ENCODE measurements at regions not wholly inside any gene's neighbourhood (a gene's known extent, or its start where the extent isn't known, plus 50 kb on each side); places are given as distances from the start of the nearest gene placed in this dataset.

DNA sequence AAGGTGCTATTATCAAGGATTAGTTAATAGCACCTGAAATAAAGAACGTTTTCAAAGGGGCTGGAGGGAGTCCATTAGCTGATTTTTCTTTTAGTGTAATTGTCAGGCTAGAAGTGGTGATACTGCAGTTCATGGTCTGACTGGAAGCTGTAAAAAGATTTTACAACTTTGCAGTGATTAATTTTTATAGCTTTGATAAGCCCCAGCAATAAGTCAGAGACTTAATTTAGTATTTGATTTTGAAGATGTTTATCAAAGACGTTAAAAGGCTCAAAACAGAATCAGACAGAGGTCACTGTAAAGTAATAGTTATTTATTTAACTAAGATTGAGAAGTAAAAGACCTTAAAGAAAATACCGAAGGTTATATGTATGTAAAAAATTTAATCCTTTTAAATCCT is 165.5 kb upstream of the FMN2 start:
- Histone ChIP-seq H2AFZ (ENCODE audit: low read length) (no peak overlapping the region), H3K4me1 (ENCODE audit: insufficient read depth, low read length) (no peaks in the 10 kb centered on the region), H3K27me3 (ENCODE audit: insufficient read depth, low read length) (peaks cover 5% of the 10 kb centered on the region), H3K79me2 (ENCODE audit: insufficient read depth, low read length) (no peaks in the 10 kb centered on the region), H3K36me3 (ENCODE audit: insufficient read depth, low read length) (no peaks in the 10 kb centered on the region), H4K20me1 (ENCODE audit: insufficient read depth, low read length) (no peaks in the 10 kb centered on the region), H3K9me3 (ENCODE audit: low read depth, low read length) (no peaks in the 10 kb centered on the region), H3K4me2 (ENCODE audit: insufficient read depth, low read length) (no peak overlapping the region), H3K4me3 (ENCODE audit: insufficient read depth, low read length) (no peak overlapping the region), H3K27ac (ENCODE audit: low read depth, low read length) (no peak overlapping the region)
- TF ChIP-seq, protein P1, sequence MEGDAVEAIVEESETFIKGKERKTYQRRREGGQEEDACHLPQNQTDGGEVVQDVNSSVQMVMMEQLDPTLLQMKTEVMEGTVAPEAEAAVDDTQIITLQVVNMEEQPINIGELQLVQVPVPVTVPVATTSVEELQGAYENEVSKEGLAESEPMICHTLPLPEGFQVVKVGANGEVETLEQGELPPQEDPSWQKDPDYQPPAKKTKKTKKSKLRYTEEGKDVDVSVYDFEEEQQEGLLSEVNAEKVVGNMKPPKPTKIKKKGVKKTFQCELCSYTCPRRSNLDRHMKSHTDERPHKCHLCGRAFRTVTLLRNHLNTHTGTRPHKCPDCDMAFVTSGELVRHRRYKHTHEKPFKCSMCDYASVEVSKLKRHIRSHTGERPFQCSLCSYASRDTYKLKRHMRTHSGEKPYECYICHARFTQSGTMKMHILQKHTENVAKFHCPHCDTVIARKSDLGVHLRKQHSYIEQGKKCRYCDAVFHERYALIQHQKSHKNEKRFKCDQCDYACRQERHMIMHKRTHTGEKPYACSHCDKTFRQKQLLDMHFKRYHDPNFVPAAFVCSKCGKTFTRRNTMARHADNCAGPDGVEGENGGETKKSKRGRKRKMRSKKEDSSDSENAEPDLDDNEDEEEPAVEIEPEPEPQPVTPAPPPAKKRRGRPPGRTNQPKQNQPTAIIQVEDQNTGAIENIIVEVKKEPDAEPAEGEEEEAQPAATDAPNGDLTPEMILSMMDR (IDR thresholded peaks at IDR 0.05; ENCODE audit: extremely low read depth, low read depth, low read length) = no peak
- DNase-seq (ENCODE audit: insufficient read length, low spot score, missing footprints) = no peak

DNA sequence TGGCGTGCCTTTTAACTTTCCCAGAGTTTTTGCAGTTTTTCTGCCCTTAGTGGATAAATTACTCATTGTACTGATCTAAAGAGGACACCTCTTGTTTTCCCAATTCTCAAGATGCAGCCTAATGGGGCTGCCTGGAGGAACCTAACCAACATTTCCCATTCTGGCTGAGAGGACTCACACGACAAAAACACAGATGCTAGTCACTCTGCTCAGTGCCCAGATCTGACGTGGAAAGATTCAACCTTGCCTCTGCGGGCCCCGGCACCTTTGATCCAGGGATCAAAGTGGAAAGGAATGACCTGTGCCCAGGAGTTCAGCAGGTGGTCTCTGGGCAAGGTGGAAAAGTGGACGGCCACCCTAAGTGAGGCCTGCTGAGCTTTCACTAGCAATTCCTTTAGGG is 162.4 kb upstream of the FMN2 start:
- TF ChIP-seq, protein P1 (IDR thresholded peaks at IDR 0.05; ENCODE audit: extremely low read depth, low read depth, low read length) = no peak
- no peaks in the 10 kb centered on the region for H3K4me1 ChIP-seq (ENCODE audit: insufficient read depth, low read length)
- H3K27ac ChIP-seq (ENCODE audit: low read depth, low read length) = no peak overlapping the region
- no peaks in the 10 kb centered on the region for H3K9me3 ChIP-seq (ENCODE audit: low read depth, low read length)
- H3K36me3 ChIP-seq (ENCODE audit: insufficient read depth, low read length) = no peaks in the 10 kb centered on the region
- H3K4me3 ChIP-seq (ENCODE audit: insufficient read depth, low read length) = no peak overlapping the region
- no peaks in the 10 kb centered on the region for H3K79me2 ChIP-seq (ENCODE audit: insufficient read depth, low read length)
- DNase-seq (ENCODE audit: insufficient read length, low spot score, missing footprints) = no peak
- H4K20me1 ChIP-seq (ENCODE audit: insufficient read depth, low read length) = no peaks in the 10 kb centered on the region
- H3K4me2 ChIP-seq (ENCODE audit: insufficient read depth, low read length) = no peak overlapping the region
- H3K27me3 ChIP-seq (ENCODE audit: insufficient read depth, low read length) = no peaks in the 10 kb centered on the region
- no peak overlapping the region for H2AFZ ChIP-seq (ENCODE audit: low read length)

DNA sequence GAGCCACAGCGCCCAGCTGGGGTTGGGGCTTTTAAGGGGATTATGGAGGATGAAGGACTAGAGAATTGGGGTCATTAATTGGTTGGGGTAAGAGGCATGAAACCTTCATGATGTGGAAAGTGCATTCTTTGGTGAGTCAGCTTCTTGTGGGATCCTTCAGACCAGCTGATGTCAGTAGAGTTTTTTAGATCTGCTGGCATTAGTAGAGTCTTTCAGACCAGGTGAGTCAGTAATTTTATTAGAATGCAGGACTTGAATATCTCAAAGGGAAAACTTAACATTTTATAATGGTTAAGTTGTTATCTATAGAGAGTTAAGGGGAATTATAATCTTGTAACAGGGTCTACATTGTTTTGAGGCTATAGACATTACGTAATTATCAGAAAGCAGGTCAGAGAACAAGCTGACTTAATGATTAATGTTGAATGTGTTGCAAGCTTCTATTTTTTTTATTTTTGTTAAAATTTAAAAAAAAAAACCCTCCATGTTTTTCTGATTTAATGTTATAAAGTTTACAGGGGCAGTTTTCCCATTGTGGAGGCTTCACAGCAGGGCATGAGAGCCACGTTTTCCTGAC is 160.9 kb upstream of the FMN2 start:
- Histone ChIP-seq H3K4me2 (ENCODE audit: insufficient read depth, low read length) (no peak overlapping the region), H3K27me3 (ENCODE audit: insufficient read depth, low read length) (no peaks in the 10 kb centered on the region)
- no peak for DNase-seq (ENCODE audit: insufficient read length, low spot score, missing footprints)

DNA sequence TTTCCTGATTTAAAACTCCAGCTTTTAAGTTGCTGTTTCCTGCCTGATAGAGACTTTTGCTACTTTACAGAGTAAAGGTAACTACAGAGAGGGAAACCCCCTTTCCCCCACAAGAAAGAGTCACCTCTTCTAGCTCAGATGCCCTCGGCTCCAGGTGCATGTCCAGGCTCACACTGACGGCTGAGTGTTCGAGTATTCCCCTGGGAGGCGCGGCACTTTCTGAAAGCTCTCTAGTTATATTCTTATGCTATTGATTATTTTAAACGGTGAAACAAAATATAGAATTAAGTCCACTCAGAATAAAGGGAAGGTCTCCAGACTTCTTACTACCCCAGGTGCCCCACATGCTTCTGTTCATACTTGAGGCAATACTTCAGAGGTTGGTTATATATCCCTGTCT is 160.3 kb upstream of the FMN2 start:
- Histone ChIP-seq H3K4me1 (ENCODE audit: insufficient read depth, low read length) (no peaks in the 10 kb centered on the region), H3K79me2 (ENCODE audit: insufficient read depth, low read length) (no peaks in the 10 kb centered on the region), H3K27me3 (ENCODE audit: insufficient read depth, low read length) (no peaks in the 10 kb centered on the region), H3K27ac (ENCODE audit: low read depth, low read length) (no peak overlapping the region), H2AFZ (ENCODE audit: low read length) (no peak overlapping the region), H4K20me1 (ENCODE audit: insufficient read depth, low read length) (no peaks in the 10 kb centered on the region), H3K4me3 (ENCODE audit: insufficient read depth, low read length) (no peak overlapping the region), H3K4me2 (ENCODE audit: insufficient read depth, low read length) (no peak overlapping the region), H3K36me3 (ENCODE audit: insufficient read depth, low read length) (no peaks in the 10 kb centered on the region), H3K9me3 (ENCODE audit: low read depth, low read length) (no peaks in the 10 kb centered on the region)
- TF ChIP-seq, protein P1 (IDR thresholded peaks at IDR 0.05; ENCODE audit: extremely low read depth, low read depth, low read length) = no peak
- DNase-seq (ENCODE audit: insufficient read length, low spot score, missing footprints) = no peak

More for the DNA sequence above, 160.9 kb upstream of the FMN2 start:
- Histone ChIP-seq H3K36me3 (ENCODE audit: insufficient read depth, low read length) (no peaks in the 10 kb centered on the region), H3K79me2 (ENCODE audit: insufficient read depth, low read length) (no peaks in the 10 kb centered on the region), H2AFZ (ENCODE audit: low read length) (no peak overlapping the region), H3K4me1 (ENCODE audit: insufficient read depth, low read length) (no peaks in the 10 kb centered on the region), H3K4me3 (ENCODE audit: insufficient read depth, low read length) (no peak overlapping the region), H4K20me1 (ENCODE audit: insufficient read depth, low read length) (no peaks in the 10 kb centered on the region), H3K9me3 (ENCODE audit: low read depth, low read length) (no peaks in the 10 kb centered on the region), H3K27ac (ENCODE audit: low read depth, low read length) (no peak overlapping the region)
- TF ChIP-seq, protein P1 (IDR thresholded peaks at IDR 0.05; ENCODE audit: extremely low read depth, low read depth, low read length) = no peak

All from osteoblast (primary cell).